Mesenchymal stem cell (in vitro differentiated cells and primary cell): ENCODE measurements at regions not wholly inside any gene's neighbourhood (a gene's known extent, or its start where the extent isn't known, plus 50 kb on each side); places are given as distances from the start of the nearest gene placed in this dataset.

Experiments
- DNase-seq: peaks from one replicate; pipeline ENCODE4 v3.0.0-alpha.2; 2013
- H2AFZ ChIP-seq: one replicate; pipeline ENCODE4 v1.6.1; 2013; ENCODE audit warnings: low read depth, mild to moderate bottlenecking, control low read depth, inconsistent platforms, low read length, moderate library complexity
- H2AK5ac ChIP-seq: 2 replicates; pipeline ENCODE4 v1.6.1; 2013; ENCODE audit warnings: low read length, moderate library complexity, mild to moderate bottlenecking, inconsistent platforms; ENCODE audit not compliant: severe bottlenecking
- H2BK120ac ChIP-seq: one replicate; pipeline ENCODE4 v1.6.1; 2013; ENCODE audit warnings: low read depth, mild to moderate bottlenecking, inconsistent platforms, low read length, moderate library complexity
- H2BK12ac ChIP-seq, 2 experiments: one replicate each; pipeline ENCODE4 v1.6.1; 2013; ENCODE audit warnings: inconsistent platforms in 2 of 2, low read length in 2 of 2, mild to moderate bottlenecking in 2 of 2, moderate library complexity in 2 of 2, control low read depth in 1 of 2
- H2BK15ac ChIP-seq: one replicate; pipeline ENCODE4 v1.6.1; 2013; ENCODE audit warnings: mild to moderate bottlenecking, low read depth, inconsistent platforms; ENCODE audit not compliant: poor library complexity, severe bottlenecking
- H2BK5ac ChIP-seq: 2 replicates; pipeline ENCODE4 v1.6.1; 2013; ENCODE audit warnings: low read depth, mild to moderate bottlenecking, low read length, control low read depth, inconsistent platforms; ENCODE audit not compliant: poor library complexity, severe bottlenecking
- H3K14ac ChIP-seq, 2 experiments: one replicate each; pipeline ENCODE4 v1.6.1; 2013; ENCODE audit warnings: inconsistent platforms in 2 of 2, low read length in 2 of 2, control low read depth in 1 of 2, mild to moderate bottlenecking in 1 of 2, moderate library complexity in 1 of 2
- H3K18ac ChIP-seq, 2 experiments: one replicate each; pipeline ENCODE4 v1.6.1; 2013; ENCODE audit warnings: inconsistent platforms in 2 of 2, low read length in 2 of 2, control low read depth in 1 of 2, low read depth in 1 of 2, mild to moderate bottlenecking in 1 of 2
- H3K23ac ChIP-seq, 2 experiments: one replicate each; pipeline ENCODE4 v1.6.1; 2013; ENCODE audit warnings: inconsistent platforms in 2 of 2, low read length in 2 of 2, mild to moderate bottlenecking in 2 of 2, moderate library complexity in 2 of 2, control low read depth in 1 of 2
- H3K27ac ChIP-seq: 2 replicates; pipeline ENCODE4 v1.5.1; 2013; ENCODE audit warnings: mild to moderate bottlenecking, moderate library complexity, low read length, control low read depth, inconsistent platforms; ENCODE audit not compliant: poor library complexity, severe bottlenecking
- H3K27me3 ChIP-seq, 2 experiments: 2 replicates each; pipeline versions ENCODE4 v1.6.1 to v1.7.0; 2013; ENCODE audit warnings: low read length in 2 of 2, mild to moderate bottlenecking in 2 of 2, moderate library complexity in 2 of 2, control low read depth in 1 of 2, inconsistent platforms in 1 of 2; ENCODE audit not compliant: control insufficient read depth in 1 of 2, insufficient read depth in 1 of 2
- H3K36me3 ChIP-seq, 2 experiments: 2 replicates each; pipeline versions ENCODE4 v1.6.1 to v1.7.0; 2013; ENCODE audit warnings: low read length in 2 of 2, control low read depth in 1 of 2, inconsistent platforms in 1 of 2, low read depth in 1 of 2, mild to moderate bottlenecking in 1 of 2; ENCODE audit not compliant: insufficient read depth in 2 of 2, control insufficient read depth in 1 of 2
- H3K4ac ChIP-seq, 2 experiments: one replicate each; pipeline ENCODE4 v1.6.1; 2013; ENCODE audit warnings: inconsistent platforms in 2 of 2, low read length in 2 of 2, mild to moderate bottlenecking in 2 of 2, moderate library complexity in 2 of 2, control low read depth in 1 of 2, low read depth in 1 of 2
- H3K4me1 ChIP-seq: 2 replicates; pipeline ENCODE4 v1.6.1; 2013; ENCODE audit warnings: low read depth, low read length, control low read depth; ENCODE audit not compliant: control insufficient read depth, insufficient read depth
- H3K4me2 ChIP-seq: 2 replicates; pipeline ENCODE4 v1.6.1; 2013; ENCODE audit warnings: low read length, mild to moderate bottlenecking, inconsistent platforms; ENCODE audit not compliant: poor library complexity, severe bottlenecking
- H3K4me3 ChIP-seq, 2 experiments: 2 replicates each; pipeline versions ENCODE4 v1.5.1 to v1.7.0; 2013; ENCODE audit warnings: low read length in 2 of 2, mild to moderate bottlenecking in 2 of 2, control low read depth in 1 of 2, low read depth in 1 of 2; ENCODE audit not compliant: insufficient read depth in 1 of 2
- H3K79me1 ChIP-seq: replicated peaks from 2 replicates; pipeline ENCODE4 v1.6.1; 2013; ENCODE audit warnings: mild to moderate bottlenecking, control low read depth, low read length, inconsistent platforms; ENCODE audit not compliant: poor library complexity, severe bottlenecking
- H3K9ac ChIP-seq: 2 replicates; pipeline ENCODE4 v1.7.0; 2013; ENCODE audit warnings: mild to moderate bottlenecking, low read length, moderate library complexity
- H3K9me3 ChIP-seq: 2 replicates; pipeline ENCODE4 v1.7.0; 2013; ENCODE audit warnings: mild to moderate bottlenecking, low read length; ENCODE audit not compliant: control insufficient read depth
- H4K8ac ChIP-seq: one replicate; pipeline ENCODE4 v1.6.1; 2013; ENCODE audit warnings: inconsistent platforms, mild to moderate bottlenecking, low read length, moderate library complexity
- H4K91ac ChIP-seq: one replicate; pipeline ENCODE4 v1.6.1; 2013; ENCODE audit warnings: mild to moderate bottlenecking, low read length, inconsistent platforms
- WGBS: methylation state at CpG from one replicate; pipeline ENCODE4 v1.1.7; 2013; ENCODE audit warnings: mixed read lengths; 5-methylcytosine and 5-hydroxymethylcytosine counted together

GRCh38 chrX:40273356-40274050, 175.7 kb upstream of the BCOR start:
- no peak overlapping the region for H2BK15ac ChIP-seq
- no peak overlapping the region for H3K27ac ChIP-seq
- H3K18ac ChIP-seq: peak overlapping the region in 1 of 2 experiments; percentile 21
- WGBS: 49% methylated on average over 14 of the region's 15 CpGs
- H4K91ac ChIP-seq: no peak overlapping the region
- peak overlapping the region; percentile 19 for H2BK120ac ChIP-seq
- no peak overlapping the region for H2AFZ ChIP-seq
- no peak overlapping the region for H2AK5ac ChIP-seq
- H2BK12ac ChIP-seq: no peak overlapping the region
- no peak overlapping the region for H3K4me3 ChIP-seq
- DNase-seq: peak; percentile 76
- H3K14ac ChIP-seq: no peak overlapping the region
- no peaks in the 10 kb centered on the region for H3K4me1 ChIP-seq
- no peak overlapping the region for H3K9ac ChIP-seq
- H3K23ac ChIP-seq: no peak overlapping the region
- H3K79me1 ChIP-seq: no peaks in the 10 kb centered on the region
- no peaks in the 10 kb centered on the region for H3K36me3 ChIP-seq
- H3K4ac ChIP-seq: no peak overlapping the region
- H4K8ac ChIP-seq: no peak overlapping the region
- H3K9me3 ChIP-seq: peaks cover 11% of the 10 kb centered on the region
- H3K4me2 ChIP-seq: no peak overlapping the region
- H2BK5ac ChIP-seq: no peak overlapping the region
- peaks cover 0 to 30% of the 10 kb centered on the region in 2 experiments for H3K27me3 ChIP-seq

DNA sequence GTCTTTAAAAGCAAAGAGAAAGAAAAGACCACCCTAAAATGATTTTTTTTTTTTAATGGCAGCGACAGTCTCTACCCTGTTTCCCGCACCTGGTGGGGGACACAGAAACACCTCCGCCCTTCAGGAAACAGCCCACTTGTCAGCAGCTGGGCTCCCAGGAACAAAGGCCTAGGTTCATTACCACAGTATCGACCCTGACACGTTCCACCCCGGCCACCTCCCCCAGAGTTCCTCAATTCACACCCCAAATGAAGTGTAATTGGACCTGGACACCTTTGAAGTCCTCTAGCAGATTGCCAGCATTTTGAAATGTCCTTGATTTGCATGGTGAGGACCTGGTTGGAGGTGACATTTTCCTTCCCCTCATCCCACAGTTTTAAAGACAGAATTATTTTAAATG, 175.0 kb upstream of the BCOR start:
- H3K18ac ChIP-seq: peak overlapping the region; percentile 62 to 70
- peak overlapping the region; percentile 15 for H4K91ac ChIP-seq
- no peak overlapping the region for H2AK5ac ChIP-seq
- no peak overlapping the region for H3K9ac ChIP-seq
- H3K4me1 ChIP-seq: peaks cover 2% of the 10 kb centered on the region
- H2BK5ac ChIP-seq: no peak overlapping the region
- no peak overlapping the region for H3K27ac ChIP-seq
- no peak overlapping the region for H2AFZ ChIP-seq
- no peak overlapping the region for H3K23ac ChIP-seq
- peaks cover 0 to 24% of the 10 kb centered on the region in 2 experiments for H3K27me3 ChIP-seq
- DNase-seq: no peak
- H3K4me3 ChIP-seq: no peak overlapping the region
- H3K9me3 ChIP-seq: peaks cover 11% of the 10 kb centered on the region
- no peak overlapping the region for H2BK120ac ChIP-seq
- H3K14ac ChIP-seq: no peak overlapping the region
- 36% methylated on average over 5 of the region's 6 CpGs for WGBS
- H2BK12ac ChIP-seq: peak overlapping the region; percentile 54 to 72
- H3K36me3 ChIP-seq: no peaks in the 10 kb centered on the region
- peak overlapping the region in 1 of 2 experiments; percentile 51 for H3K4ac ChIP-seq
- H4K8ac ChIP-seq: no peak overlapping the region
- no peak overlapping the region for H3K4me2 ChIP-seq
- no peak overlapping the region for H2BK15ac ChIP-seq
- no peaks in the 10 kb centered on the region for H3K79me1 ChIP-seq

GRCh38 chrX:40272141-40272540, 174.4 kb upstream of the BCOR start:
- Histone ChIP-seq H3K79me1 (no peaks in the 10 kb centered on the region), H3K14ac (no peak overlapping the region), H3K9me3 (peaks cover 11% of the 10 kb centered on the region), H3K4me3 (no peak overlapping the region), H3K23ac (no peak overlapping the region), H2BK12ac (no peak overlapping the region), H4K8ac (no peak overlapping the region), H3K18ac (no peak overlapping the region), H3K4me2 (no peak overlapping the region), H4K91ac (no peak overlapping the region), H2BK5ac (no peak overlapping the region), H2AK5ac (no peak overlapping the region), H2AFZ (no peak overlapping the region), H3K4ac (no peak overlapping the region), H3K9ac (no peak overlapping the region), H3K36me3 (no peaks in the 10 kb centered on the region), H3K27ac (no peak overlapping the region), H3K27me3 (peaks cover 0 to 27% of the 10 kb centered on the region in 2 experiments), H3K4me1 (peaks cover 5% of the 10 kb centered on the region), H2BK15ac (no peak overlapping the region), H2BK120ac (no peak overlapping the region)
- DNase-seq: no peak
- WGBS: 73% methylated on average over 5 of the region's 9 CpGs

GRCh38 chrX:40268188-40268520, 170.4 kb upstream of the BCOR start:
- Histone ChIP-seq H3K36me3 (no peaks in the 10 kb centered on the region), H2BK12ac (no peak overlapping the region), H2BK120ac (no peak overlapping the region), H3K4me1 (peaks cover 8% of the 10 kb centered on the region), H3K79me1 (no peaks in the 10 kb centered on the region), H3K23ac (no peak overlapping the region), H2AK5ac (no peak overlapping the region), H3K4ac (peak overlapping the region in 1 of 2 experiments; percentile 51), H2AFZ (no peak overlapping the region), H4K91ac (no peak overlapping the region), H3K18ac (no peak overlapping the region), H3K27ac (no peak overlapping the region), H3K9ac (no peak overlapping the region), H3K14ac (no peak overlapping the region), H2BK15ac (no peak overlapping the region), H3K4me2 (no peak overlapping the region), H3K9me3 (no peaks in the 10 kb centered on the region), H2BK5ac (no peak overlapping the region), H3K4me3 (no peak overlapping the region), H4K8ac (no peak overlapping the region), H3K27me3 (peaks cover 0 to 26% of the 10 kb centered on the region in 2 experiments)
- no CpG with 5 or more reads among the region's 4 CpGs for WGBS
- DNase-seq: no peak
